Adrenal gland (tissue), 9 donors: ENCODE measurements at regions not wholly inside any gene's neighbourhood (a gene's known extent, or its start where the extent isn't known, plus 50 kb on each side); places are given as distances from the start of the nearest gene placed in this dataset.

Experiments
- DNase-seq, 7 donors: peaks; one replicate each; pipeline ENCODE4 v3.0.0-alpha.2; 2019 to 2020
- H3K27ac ChIP-seq, 5 donors: fragments of 200-600 bp; sonication (generic) in 4 of 5; 1 replicate in 3 of 5; 2 replicates in 2 of 5; pipeline versions ENCODE4 v1.5.1 to v1.8.0; 2016 to 2020; ENCODE audit warnings: mild to moderate bottlenecking in 1 of 5
- H3K27me3 ChIP-seq: fragments of 200-600 bp; 2 replicates; pipeline ENCODE4 v1.8.0; 2021
- H3K36me3 ChIP-seq, 2 donors: fragments of 200-600 bp; replicated peaks in 1 of 2; 1 replicate in 1 of 2; 2 replicates in 1 of 2; pipeline versions ENCODE4 v1.5.1 to v1.8.0; 2018 to 2022
- H3K4me1 ChIP-seq, 2 donors: fragments of 200-600 bp; replicated peaks in 1 of 2; 1 replicate in 1 of 2; 2 replicates in 1 of 2; pipeline versions ENCODE4 v1.5.1 to v1.8.0; 2018 to 2021
- H3K4me3 ChIP-seq, 4 donors: fragments of 200-600 bp; sonication (generic) in 3 of 4; one replicate each; pipeline ENCODE4 v1.5.1; 2016 to 2018
- H3K9me3 ChIP-seq, 3 donors: fragments of 200-600 bp; sonication (generic) in 1 of 3; replicated peaks in 1 of 3; 1 replicate in 2 of 3; 2 replicates in 1 of 3; pipeline versions ENCODE4 v1.5.1 to v1.8.0; 2016 to 2021
- POLR2A ChIP-seq, 2 donors: fragments of 450-650 bp; IDR thresholded peaks; one replicate each; pipeline ENCODE4 v1.6.1; 2017; ENCODE audit warnings: antibody characterized with exemption in 2 of 2, mild to moderate bottlenecking in 2 of 2, moderate library complexity in 1 of 2
- WGBS, 4 donors: extraction: QIAGEN DNeasy Blood & Tissue Kit in 2 of 4; methylation state at CpG; one replicate each; pipeline versions ENCODE4 v1.1.5 to v1.1.7; 2013 to 2017; 5-methylcytosine and 5-hydroxymethylcytosine counted together
- intact Hi-C, 2 donors: fragments of 100-400 bp; cut with DNase I; formaldehyde crosslinking; loops; one replicate each; pipeline versions ENCODE4 v1.14.1 to v1.15.0; 2022 to 2023
- TF ChIP-seq, protein P1 (sequence below), 6 experiments: fragments of 450-650 bp in 4 of 6; fragments of 200-600 bp in 2 of 6; sonication (generic) in 1 of 6; IDR thresholded peaks; 1 replicate in 5 of 6; 2 replicates in 1 of 6; pipeline versions ENCODE4 v1.5.1 to v1.8.0; 2016 to 2021; ENCODE audit warnings: antibody characterized with exemption in 6 of 6, mild to moderate bottlenecking in 2 of 6, moderate library complexity in 1 of 6
- donor health status: healthy with polysubstance abuse.
- donor health status: Bipolar disorder and iron deficiency.
- donor health status: DM: yes; HTN: yes; CAD: no.
- donor health status: DM: no; HTN: no; CAD: no.
- donor health status: DM: no; HTN: no; CAD: no.

GRCh38 chr13:59086147-59086546 lies 1077.6 kb downstream of the DIAPH3 start:
- intact Hi-C loops = no loop called here
- no peaks in the 10 kb centered on the region for H3K4me1 ChIP-seq
- TF ChIP-seq, protein P1, sequence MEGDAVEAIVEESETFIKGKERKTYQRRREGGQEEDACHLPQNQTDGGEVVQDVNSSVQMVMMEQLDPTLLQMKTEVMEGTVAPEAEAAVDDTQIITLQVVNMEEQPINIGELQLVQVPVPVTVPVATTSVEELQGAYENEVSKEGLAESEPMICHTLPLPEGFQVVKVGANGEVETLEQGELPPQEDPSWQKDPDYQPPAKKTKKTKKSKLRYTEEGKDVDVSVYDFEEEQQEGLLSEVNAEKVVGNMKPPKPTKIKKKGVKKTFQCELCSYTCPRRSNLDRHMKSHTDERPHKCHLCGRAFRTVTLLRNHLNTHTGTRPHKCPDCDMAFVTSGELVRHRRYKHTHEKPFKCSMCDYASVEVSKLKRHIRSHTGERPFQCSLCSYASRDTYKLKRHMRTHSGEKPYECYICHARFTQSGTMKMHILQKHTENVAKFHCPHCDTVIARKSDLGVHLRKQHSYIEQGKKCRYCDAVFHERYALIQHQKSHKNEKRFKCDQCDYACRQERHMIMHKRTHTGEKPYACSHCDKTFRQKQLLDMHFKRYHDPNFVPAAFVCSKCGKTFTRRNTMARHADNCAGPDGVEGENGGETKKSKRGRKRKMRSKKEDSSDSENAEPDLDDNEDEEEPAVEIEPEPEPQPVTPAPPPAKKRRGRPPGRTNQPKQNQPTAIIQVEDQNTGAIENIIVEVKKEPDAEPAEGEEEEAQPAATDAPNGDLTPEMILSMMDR (IDR thresholded peaks at IDR 0.05) = no peak
- TF ChIP-seq POLR2A (IDR thresholded peaks at IDR 0.05) = no peak
- H3K9me3 ChIP-seq = no peaks in the 10 kb centered on the region
- no peaks in the 10 kb centered on the region for H3K36me3 ChIP-seq
- WGBS, 4 donors = 73 to 78% (median 77%) methylated on average over 2 of the region's 2 CpGs
- no peak overlapping the region for H3K4me3 ChIP-seq
- H3K27ac ChIP-seq = no peak overlapping the region
- DNase-seq = no peak
- H3K27me3 ChIP-seq = no peaks in the 10 kb centered on the region

- H3K9me3 ChIP-seq = no peaks in the 10 kb centered on the region
- WGBS, 4 donors = 42 to 54% (median 47%) methylated on average over 2 of the region's 2 CpGs
- intact Hi-C loops = no loop called here
- H3K27me3 ChIP-seq = no peaks in the 10 kb centered on the region
- no peaks in the 10 kb centered on the region for H3K4me1 ChIP-seq
- DNase-seq = no peak
- H3K36me3 ChIP-seq = no peaks in the 10 kb centered on the region
- no peak overlapping the region for H3K27ac ChIP-seq
- H3K4me3 ChIP-seq = no peak overlapping the region
- TF ChIP-seq, protein P1 (IDR thresholded peaks at IDR 0.05) = no peak
- no peak for TF ChIP-seq POLR2A (IDR thresholded peaks at IDR 0.05)
Observed at GRCh38 chr13:59088716-59089115, 1075.0 kb downstream of the DIAPH3 start.

GRCh38 chr13:59094181-59094580 lies 1069.5 kb downstream of the DIAPH3 start:
- TF ChIP-seq, protein P1 (IDR thresholded peaks at IDR 0.05) = no peak
- no peak for TF ChIP-seq POLR2A (IDR thresholded peaks at IDR 0.05)
- WGBS, 4 donors = 56 to 67% (median 64%) methylated on average over 2 of the region's 2 CpGs
- intact Hi-C loops = no loop called here

GRCh38 chr13:59099182-59099974 lies 1064.3 kb downstream of the DIAPH3 start:
- 57 to 70% (median 66%) methylated on average over 6 of the region's 6 CpGs for WGBS, 4 donors
- no peak for DNase-seq
- Histone ChIP-seq H3K27me3 (no peaks in the 10 kb centered on the region), H3K36me3 (no peaks in the 10 kb centered on the region), H3K4me3 (no peak overlapping the region), H3K9me3 (no peaks in the 10 kb centered on the region), H3K4me1 (no peaks in the 10 kb centered on the region), H3K27ac (no peak overlapping the region)
- intact Hi-C loops = no loop called here
- no peak for TF ChIP-seq POLR2A (IDR thresholded peaks at IDR 0.05)
- TF ChIP-seq, protein P1 (IDR thresholded peaks at IDR 0.05) = no peak

More at GRCh38 chr13:59094181-59094580, 1069.5 kb downstream of the DIAPH3 start:
- Histone ChIP-seq H3K4me1 (no peaks in the 10 kb centered on the region), H3K9me3 (no peaks in the 10 kb centered on the region), H3K27me3 (no peaks in the 10 kb centered on the region), H3K36me3 (no peaks in the 10 kb centered on the region), H3K27ac (no peak overlapping the region), H3K4me3 (no peak overlapping the region)
- no peak for DNase-seq
